Bronchial epithelial cell (primary cell): ENCODE measurements at regions not wholly inside any gene's neighbourhood (a gene's known extent, or its start where the extent isn't known, plus 50 kb on each side); places are given as distances from the start of the nearest gene placed in this dataset.

Experiments used
- DNase-seq: peaks from one replicate; pipeline ENCODE4 v3.0.0-alpha.2; 2010; ENCODE audit warnings: low read depth
- FAIRE-seq: peaks from 2 replicates; lab custom pipeline; 2011; peaks lifted over from hg19 to GRCh38; lab: Jason Lieb, UNC
- H3K27me3 ChIP-seq: 2 replicates; pipeline ENCODE4 v1.5.1; 2011; ENCODE audit warnings: low read length; ENCODE audit not compliant: control insufficient read depth, insufficient read depth
- H3K36me3 ChIP-seq: 2 replicates; pipeline ENCODE4 v1.5.1; 2011; ENCODE audit warnings: low read length; ENCODE audit not compliant: control insufficient read depth, insufficient read depth
- H3K4me3 ChIP-seq: 2 replicates; pipeline ENCODE4 v1.5.1; 2011; ENCODE audit warnings: mild to moderate bottlenecking, low read depth, low read length, control low read depth
- TF ChIP-seq, protein P1 (sequence below): IDR thresholded peaks from 2 replicates; pipeline ENCODE4 v1.5.1; 2011; ENCODE audit warnings: mild to moderate bottlenecking, moderate library complexity, low read length, control low read depth, inconsistent platforms; ENCODE audit not compliant: insufficient read depth, severe bottlenecking

DNA sequence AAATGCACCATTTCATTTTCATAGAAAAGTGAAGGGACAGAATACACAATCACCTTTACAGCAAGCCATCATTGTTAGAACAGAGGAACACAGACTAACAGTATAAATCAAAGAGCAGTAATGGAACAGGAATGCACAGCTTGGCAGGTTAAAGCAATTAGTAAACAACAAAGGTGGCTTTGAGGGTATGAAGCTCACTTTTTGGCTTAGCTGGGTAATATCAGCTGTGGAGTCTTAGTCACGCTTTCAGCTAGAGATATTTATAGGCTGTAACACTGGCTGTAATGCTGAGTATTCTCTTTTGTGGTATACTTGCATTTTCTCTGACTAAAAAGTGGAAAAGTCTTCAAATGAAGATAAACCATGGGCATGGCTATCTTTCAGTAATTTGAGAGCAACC, 1780.5 kb downstream of the LRRC4C start:
- DNase-seq = peak; percentile 3
- H3K4me3 ChIP-seq = no peak overlapping the region
- H3K36me3 ChIP-seq = no peaks in the 10 kb centered on the region
- TF ChIP-seq, protein P1, sequence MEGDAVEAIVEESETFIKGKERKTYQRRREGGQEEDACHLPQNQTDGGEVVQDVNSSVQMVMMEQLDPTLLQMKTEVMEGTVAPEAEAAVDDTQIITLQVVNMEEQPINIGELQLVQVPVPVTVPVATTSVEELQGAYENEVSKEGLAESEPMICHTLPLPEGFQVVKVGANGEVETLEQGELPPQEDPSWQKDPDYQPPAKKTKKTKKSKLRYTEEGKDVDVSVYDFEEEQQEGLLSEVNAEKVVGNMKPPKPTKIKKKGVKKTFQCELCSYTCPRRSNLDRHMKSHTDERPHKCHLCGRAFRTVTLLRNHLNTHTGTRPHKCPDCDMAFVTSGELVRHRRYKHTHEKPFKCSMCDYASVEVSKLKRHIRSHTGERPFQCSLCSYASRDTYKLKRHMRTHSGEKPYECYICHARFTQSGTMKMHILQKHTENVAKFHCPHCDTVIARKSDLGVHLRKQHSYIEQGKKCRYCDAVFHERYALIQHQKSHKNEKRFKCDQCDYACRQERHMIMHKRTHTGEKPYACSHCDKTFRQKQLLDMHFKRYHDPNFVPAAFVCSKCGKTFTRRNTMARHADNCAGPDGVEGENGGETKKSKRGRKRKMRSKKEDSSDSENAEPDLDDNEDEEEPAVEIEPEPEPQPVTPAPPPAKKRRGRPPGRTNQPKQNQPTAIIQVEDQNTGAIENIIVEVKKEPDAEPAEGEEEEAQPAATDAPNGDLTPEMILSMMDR = no peak
- FAIRE-seq = no peak
- no peaks in the 10 kb centered on the region for H3K27me3 ChIP-seq

DNA sequence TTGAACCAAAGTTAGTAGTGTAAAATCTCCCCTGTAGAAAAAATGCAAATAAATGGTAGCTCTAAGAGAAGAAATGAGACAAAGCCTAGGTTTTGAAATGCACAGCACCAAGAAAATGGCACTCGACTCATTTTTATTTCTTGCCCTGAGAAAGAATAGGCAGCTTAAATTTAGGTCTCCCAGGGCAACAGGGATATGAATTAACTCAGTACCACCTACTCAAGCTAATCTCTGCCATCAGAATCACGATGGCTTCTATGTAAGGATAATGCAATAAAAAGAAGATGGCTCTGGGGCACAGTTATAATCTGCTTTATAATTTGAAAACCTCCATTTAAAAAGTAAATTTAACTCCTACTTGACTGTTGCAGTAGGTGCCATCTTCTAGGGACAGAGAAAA, 1784.3 kb downstream of the LRRC4C start:
- no peak overlapping the region for H3K4me3 ChIP-seq
- H3K36me3 ChIP-seq = no peaks in the 10 kb centered on the region
- H3K27me3 ChIP-seq = no peaks in the 10 kb centered on the region
- FAIRE-seq (no peak), DNase-seq (no peak)
- TF ChIP-seq, protein P1 = no peak

- TF ChIP-seq, protein P1 = no peak
- DNase-seq (no peak), FAIRE-seq (no peak)
- Histone ChIP-seq H3K27me3 (no peaks in the 10 kb centered on the region), H3K4me3 (no peak overlapping the region), H3K36me3 (no peaks in the 10 kb centered on the region)
These were observed 1784.7 kb downstream of the LRRC4C start for GRCh38 chr11:39674761-39675160.

- DNase-seq (no peak), FAIRE-seq (no peak)
- H3K27me3 ChIP-seq = no peaks in the 10 kb centered on the region
- no peak overlapping the region for H3K4me3 ChIP-seq
- no peaks in the 10 kb centered on the region for H3K36me3 ChIP-seq
- TF ChIP-seq, protein P1 = no peak
These were observed 1785.4 kb downstream of the LRRC4C start for GRCh38 chr11:39674024-39674423.

GRCh38 chr11:39668640-39669039, 1790.8 kb downstream of the LRRC4C start:
- no peak for FAIRE-seq
- Histone ChIP-seq H3K4me3 (no peak overlapping the region), H3K27me3 (no peaks in the 10 kb centered on the region), H3K36me3 (no peaks in the 10 kb centered on the region)
- DNase-seq = peak; percentile 7
- TF ChIP-seq, protein P1 = no peak

DNA sequence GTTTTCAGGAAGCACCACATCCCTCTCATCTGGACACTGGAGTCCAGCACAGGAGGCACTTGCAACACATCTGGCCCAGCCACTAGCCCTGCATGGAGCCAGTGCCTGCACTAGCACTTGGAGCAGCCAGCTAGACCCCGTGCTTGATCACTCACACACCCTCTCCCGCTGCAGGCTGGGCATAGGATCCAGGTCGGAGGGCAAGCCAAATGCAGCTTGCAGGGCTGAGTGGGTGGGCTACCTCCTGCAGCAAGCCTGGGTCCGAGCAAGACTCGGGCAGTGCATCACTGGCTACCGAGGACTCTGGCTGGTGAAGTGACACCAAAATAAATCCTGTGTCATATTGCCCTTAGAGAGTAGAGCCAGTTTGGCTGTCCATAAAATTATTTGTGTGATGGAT, 1795.4 kb downstream of the LRRC4C start:
- H3K36me3 ChIP-seq = no peaks in the 10 kb centered on the region
- no peak for DNase-seq
- no peak for FAIRE-seq

More for the DNA sequence above, 1795.4 kb downstream of the LRRC4C start:
- no peaks in the 10 kb centered on the region for H3K27me3 ChIP-seq
- TF ChIP-seq, protein P1 = no peak
- H3K4me3 ChIP-seq = no peak overlapping the region
